Prostate gland (tissue), 2 donors: ENCODE measurements at regions not wholly inside any gene's neighbourhood (a gene's known extent, or its start where the extent isn't known, plus 50 kb on each side); places are given as distances from the start of the nearest gene placed in this dataset.
"Not testable (repeated sequence)": the region's sequence is repeated elsewhere in the genome, so short reads cannot be mapped to it uniquely, and the experiment has no call there.

Experiments used
- DNase-seq: peaks from one replicate; pipeline ENCODE4 v3.0.0-alpha.2; 2019; ENCODE audit warnings: low spot score
- H3K27ac ChIP-seq, 2 donors: fragments of 200-600 bp; sonication (generic); 2 replicates each; pipeline ENCODE4 v1.5.1; 2017 to 2019
- H3K27me3 ChIP-seq: fragments of 200-600 bp; sonication (generic); replicated peaks from 2 replicates; pipeline ENCODE4 v1.5.1; 2019; ENCODE audit not compliant: insufficient read depth
- H3K36me3 ChIP-seq, 2 donors: fragments of 200-600 bp; sonication (generic); 1 replicate in 1 of 2; 2 replicates in 1 of 2; pipeline versions ENCODE4 v1.5.1 to v1.8.1; 2017 to 2019
- H3K4me1 ChIP-seq: fragments of 200-600 bp; sonication (generic); replicated peaks from 2 replicates; pipeline ENCODE4 v1.5.1; 2019
- H3K4me3 ChIP-seq, 2 donors: fragments of 200-600 bp; sonication (generic); 2 replicates each; pipeline ENCODE4 v1.5.1; 2017 to 2019
- H3K9me3 ChIP-seq: fragments of 200-600 bp; sonication (generic); 2 replicates; pipeline ENCODE4 v1.5.1; 2017
- CTCF ChIP-seq, 4 experiments: fragments of 200-600 bp in 2 of 4; fragments of 450-650 bp in 2 of 4; sonication (generic) in 2 of 4; IDR thresholded peaks; 1 replicate in 3 of 4; 2 replicates in 1 of 4; pipeline ENCODE4 v1.5.1; 2016 to 2019; ENCODE audit warnings: antibody characterized with exemption in 4 of 4, mild to moderate bottlenecking in 2 of 4, moderate library complexity in 2 of 4
- POLR2A ChIP-seq: fragments of 450-650 bp; IDR thresholded peaks from one replicate; pipeline ENCODE4 v1.6.1; 2016; ENCODE audit warnings: antibody characterized with exemption, mild to moderate bottlenecking
- POLR2AphosphoS5 ChIP-seq: sonication (generic); formaldehyde crosslinking; IDR thresholded peaks from one replicate; pipeline ENCODE4 v1.6.1; 2017; ENCODE audit warnings: antibody characterized with exemption
- WGBS: methylation state at CpG from one replicate; pipeline ENCODE4 v1.1.5; 2018; 5-methylcytosine and 5-hydroxymethylcytosine counted together
- intact Hi-C: fragments of 100-400 bp; cut with DNase I; formaldehyde crosslinking; loops from one replicate; pipeline ENCODE4 v1.14.2; 2022

GRCh38 chr4:188728359-188728758 is 589.1 kb downstream of the TRIML1 start:
- H3K4me3 ChIP-seq = no peak overlapping the region
- no peaks in the 10 kb centered on the region for H3K9me3 ChIP-seq
- DNase-seq = no peak
- TF ChIP-seq POLR2AphosphoS5 (no peak), CTCF (IDR thresholded peaks at IDR 0.05) (no peak), POLR2A (no peak)
- H3K36me3 ChIP-seq = no peaks in the 10 kb centered on the region
- no peak overlapping the region for H3K27ac ChIP-seq
- 15% methylated on average over 1 of the region's 1 CpG for WGBS
- no peaks in the 10 kb centered on the region for H3K4me1 ChIP-seq
- no peaks in the 10 kb centered on the region for H3K27me3 ChIP-seq
- intact Hi-C loops = no loop called here

- H3K27ac ChIP-seq = no peak overlapping the region
- H3K4me3 ChIP-seq = no peak overlapping the region
- H3K36me3 ChIP-seq = no peaks in the 10 kb centered on the region
- 63% methylated on average over 3 of the region's 3 CpGs for WGBS
- TF ChIP-seq POLR2A = no peak
- no peak for TF ChIP-seq CTCF (IDR thresholded peaks at IDR 0.05)
- no peak for TF ChIP-seq POLR2AphosphoS5
- H3K27me3 ChIP-seq = no peaks in the 10 kb centered on the region
- intact Hi-C loops = no loop called here
- no peak for DNase-seq
- H3K9me3 ChIP-seq = no peaks in the 10 kb centered on the region
- no peaks in the 10 kb centered on the region for H3K4me1 ChIP-seq
These were observed 592.9 kb downstream of the TRIML1 start for GRCh38 chr4:188732131-188732530.

GRCh38 chr4:188735082-188735481 is 595.8 kb downstream of the TRIML1 start:
- no peaks in the 10 kb centered on the region for H3K27me3 ChIP-seq
- H3K9me3 ChIP-seq = no peaks in the 10 kb centered on the region
- no peak overlapping the region for H3K4me3 ChIP-seq
- 93% methylated on average over 15 of the region's 15 CpGs for WGBS
- H3K36me3 ChIP-seq = no peaks in the 10 kb centered on the region
- intact Hi-C loops = no loop called here
- no peaks in the 10 kb centered on the region for H3K4me1 ChIP-seq
- no peak overlapping the region for H3K27ac ChIP-seq
- no peak for DNase-seq
- TF ChIP-seq POLR2AphosphoS5 (no peak), CTCF (IDR thresholded peaks at IDR 0.05) (no peak)

GRCh38 chr4:188737251-188738002 is 598.2 kb downstream of the TRIML1 start:
- Histone ChIP-seq H3K4me3 (no peak overlapping the region), H3K9me3 (no peaks in the 10 kb centered on the region), H3K4me1 (no peaks in the 10 kb centered on the region), H3K36me3 (no peaks in the 10 kb centered on the region), H3K27ac (no peak overlapping the region), H3K27me3 (no peaks in the 10 kb centered on the region)
- no peak for TF ChIP-seq CTCF (IDR thresholded peaks at IDR 0.05)
- no peak for TF ChIP-seq POLR2AphosphoS5
- no peak for TF ChIP-seq POLR2A
- WGBS = 86% methylated on average over 4 of the region's 4 CpGs
- intact Hi-C loops = no loop called here
- no peak for DNase-seq

- H3K27me3 ChIP-seq, DNase-seq, H3K27ac ChIP-seq, intact Hi-C loops, H3K9me3 ChIP-seq, H3K4me1 ChIP-seq, H3K36me3 ChIP-seq: not testable (repeated sequence)
- WGBS = 89% methylated on average over 18 of the region's 24 CpGs
- H3K4me3 ChIP-seq = peak overlapping the region in 1 of 2 donors; percentile 12
These were observed 599.0 kb downstream of the TRIML1 start for GRCh38 chr4:188738290-188738689.

GRCh38 chr4:188740172-188740571 is 600.9 kb downstream of the TRIML1 start:
- DNase-seq, H3K27ac ChIP-seq, H3K9me3 ChIP-seq, H3K27me3 ChIP-seq, H3K4me1 ChIP-seq, H3K36me3 ChIP-seq, H3K4me3 ChIP-seq, intact Hi-C loops: not testable (repeated sequence)
- WGBS = 100% methylated on average over 1 of the region's 1 CpG

GRCh38 chr4:188740791-188741190 is 601.5 kb downstream of the TRIML1 start:
- H3K4me1 ChIP-seq, intact Hi-C loops, H3K27ac ChIP-seq, H3K27me3 ChIP-seq, H3K36me3 ChIP-seq, H3K4me3 ChIP-seq, H3K9me3 ChIP-seq, DNase-seq: not testable (repeated sequence)
- WGBS = 83% methylated on average over 1 of the region's 1 CpG
